ENCODE measurements at regions not wholly inside any gene's neighbourhood (a gene's known extent, or its start where the extent isn't known, plus 50 kb on each side); places are given as distances from the start of the nearest gene placed in this dataset.

- DNase-seq = peak; percentile 96
- in situ Hi-C loops (cut with HindIII; ENCODE audit: low pct_ligation_motif_present, low pct_unique_long_range_greater_than_20kb, low sequenced_read_pairs) = no loop called here
Measured at GRCh38 chr1:228902781-228903433, 167.6 kb downstream of the RHOU start.

GRCh38 chr1:228903434-228904071 lies 168.3 kb downstream of the RHOU start:
- in situ Hi-C loops (cut with HindIII; ENCODE audit: low pct_ligation_motif_present, low pct_unique_long_range_greater_than_20kb, low sequenced_read_pairs) = no loop called here
- peak; percentile 54 for DNase-seq

GRCh38 chr1:228904222-228904621 lies 168.9 kb downstream of the RHOU start:
- in situ Hi-C loops (cut with HindIII; ENCODE audit: low pct_ligation_motif_present, low pct_unique_long_range_greater_than_20kb, low sequenced_read_pairs) = no loop called here
- no peak for DNase-seq

GRCh38 chr1:228905701-228906101 lies 170.4 kb downstream of the RHOU start:
- in situ Hi-C loops (cut with HindIII; ENCODE audit: low pct_ligation_motif_present, low pct_unique_long_range_greater_than_20kb, low sequenced_read_pairs) = no loop called here
- DNase-seq = no peak

GRCh38 chr1:228906223-228906860 lies 171.1 kb downstream of the RHOU start:
- no peak for DNase-seq
- in situ Hi-C loops (cut with HindIII; ENCODE audit: low pct_ligation_motif_present, low pct_unique_long_range_greater_than_20kb, low sequenced_read_pairs) = no loop called here

- no peak for DNase-seq
- in situ Hi-C loops (cut with HindIII; ENCODE audit: low pct_ligation_motif_present, low pct_unique_long_range_greater_than_20kb, low sequenced_read_pairs) = no loop called here
Measured at GRCh38 chr1:228911225-228912210, 176.2 kb downstream of the RHOU start.

GRCh38 chr1:228913626-228914414 lies 178.5 kb downstream of the RHOU start:
- no peak for DNase-seq
- in situ Hi-C loops (cut with HindIII; ENCODE audit: low pct_ligation_motif_present, low pct_unique_long_range_greater_than_20kb, low sequenced_read_pairs) = no loop called here

GRCh38 chr1:228914700-228915099 lies 179.4 kb downstream of the RHOU start:
- in situ Hi-C loops (cut with HindIII; ENCODE audit: low pct_ligation_motif_present, low pct_unique_long_range_greater_than_20kb, low sequenced_read_pairs) = no loop called here
- DNase-seq = no peak

GRCh38 chr1:228917342-228917741 lies 182.1 kb downstream of the RHOU start:
- no peak for DNase-seq
- in situ Hi-C loops (cut with HindIII; ENCODE audit: low pct_ligation_motif_present, low pct_unique_long_range_greater_than_20kb, low sequenced_read_pairs) = no loop called here

- in situ Hi-C loops (cut with HindIII; ENCODE audit: low pct_ligation_motif_present, low pct_unique_long_range_greater_than_20kb, low sequenced_read_pairs) = no loop called here
- DNase-seq = no peak
Measured at GRCh38 chr1:228917755-228918154, 182.5 kb downstream of the RHOU start.

GRCh38 chr1:228918335-228918734 lies 183.1 kb downstream of the RHOU start:
- no peak for DNase-seq
- in situ Hi-C loops (cut with HindIII; ENCODE audit: low pct_ligation_motif_present, low pct_unique_long_range_greater_than_20kb, low sequenced_read_pairs) = no loop called here

GRCh38 chr1:228919914-228920313 lies 184.6 kb downstream of the RHOU start:
- no peak for DNase-seq
- in situ Hi-C loops (cut with HindIII; ENCODE audit: low pct_ligation_motif_present, low pct_unique_long_range_greater_than_20kb, low sequenced_read_pairs) = no loop called here

- in situ Hi-C loops (cut with HindIII; ENCODE audit: low pct_ligation_motif_present, low pct_unique_long_range_greater_than_20kb, low sequenced_read_pairs) = no loop called here
- no peak for DNase-seq
Measured at GRCh38 chr1:228920831-228921230, 185.6 kb downstream of the RHOU start.

- DNase-seq = no peak
Measured at GRCh38 chr1:228921481-228921880, 186.2 kb downstream of the RHOU start.

GRCh38 chr1:228922722-228923376 lies 187.6 kb downstream of the RHOU start:
- in situ Hi-C loops (cut with HindIII; ENCODE audit: low pct_ligation_motif_present, low pct_unique_long_range_greater_than_20kb, low sequenced_read_pairs) = no loop called here
- DNase-seq = no peak

More at GRCh38 chr1:228921481-228921880, 186.2 kb downstream of the RHOU start:
- in situ Hi-C loops (cut with HindIII; ENCODE audit: low pct_ligation_motif_present, low pct_unique_long_range_greater_than_20kb, low sequenced_read_pairs) = no loop called here

- in situ Hi-C loops (cut with HindIII; ENCODE audit: low pct_ligation_motif_present, low pct_unique_long_range_greater_than_20kb, low sequenced_read_pairs) = no loop called here
- DNase-seq = no peak
Measured at GRCh38 chr1:228923973-228924686, 188.9 kb downstream of the RHOU start.

- in situ Hi-C loops (cut with HindIII; ENCODE audit: low pct_ligation_motif_present, low pct_unique_long_range_greater_than_20kb, low sequenced_read_pairs) = no loop called here
Measured at GRCh38 chr1:228925691-228926090, 190.4 kb downstream of the RHOU start.

More at GRCh38 chr1:228925691-228926090, 190.4 kb downstream of the RHOU start:
- no peak for DNase-seq
